Stomach (tissue), 8 donors: ENCODE measurements at regions not wholly inside any gene's neighbourhood (a gene's known extent, or its start where the extent isn't known, plus 50 kb on each side); places are given as distances from the start of the nearest gene placed in this dataset.

ENCODE experiments used
- DNase-seq, 2 donors: peaks; one replicate each; pipeline versions ENCODE4 v3.0.0 to v3.0.0-alpha.2; 2013 to 2019
- H3K27ac ChIP-seq, 5 donors: fragments of 200-600 bp in 4 of 5; sonication (generic) in 4 of 5; one replicate each; pipeline ENCODE4 v1.5.1; 2013 to 2019; ENCODE audit warnings: mild to moderate bottlenecking in 1 of 5, moderate library complexity in 1 of 5
- H3K27me3 ChIP-seq, 3 donors: fragments of 200-600 bp; sonication (generic); one replicate each; pipeline ENCODE4 v1.5.1; 2017 to 2019; ENCODE audit warnings: mixed run types in 1 of 3
- H3K36me3 ChIP-seq, 4 donors: fragments of 200-600 bp; sonication (generic); 1 replicate in 3 of 4; 2 replicates in 1 of 4; pipeline ENCODE4 v1.5.1; 2016 to 2019
- H3K4me1 ChIP-seq, 4 donors: fragments of 200-600 bp; sonication (generic); one replicate each; pipeline ENCODE4 v1.5.1; 2016 to 2019
- H3K4me3 ChIP-seq, 4 donors: fragments of 200-600 bp; sonication (generic) in 3 of 4; one replicate each; pipeline ENCODE4 v1.5.1; 2016 to 2019; ENCODE audit warnings: mild to moderate bottlenecking in 1 of 4
- H3K9me3 ChIP-seq, 4 donors: fragments of 200-600 bp; sonication (generic); one replicate each; pipeline ENCODE4 v1.5.1; 2016 to 2019
- CTCF ChIP-seq, 7 experiments: fragments of 450-650 bp in 4 of 7; fragments of 200-600 bp in 3 of 7; sonication (generic) in 3 of 7; IDR thresholded peaks; one replicate each; pipeline ENCODE4 v1.5.1; 2016 to 2019; ENCODE audit warnings: antibody characterized with exemption in 7 of 7, control low read depth in 2 of 7, mild to moderate bottlenecking in 1 of 7
- EP300 ChIP-seq: sonication (generic); formaldehyde crosslinking; IDR thresholded peaks from one replicate; pipeline ENCODE4 v1.6.1; 2017; ENCODE audit warnings: antibody characterized with exemption
- POLR2A ChIP-seq, 4 donors: fragments of 450-650 bp; IDR thresholded peaks; one replicate each; pipeline ENCODE4 v1.6.1; 2016; ENCODE audit warnings: antibody characterized with exemption in 4 of 4, control low read depth in 2 of 4, mild to moderate bottlenecking in 1 of 4, moderate library complexity in 1 of 4
- POLR2AphosphoS5 ChIP-seq, 3 donors: sonication (generic); formaldehyde crosslinking; IDR thresholded peaks; one replicate each; pipeline ENCODE4 v1.6.1; 2016; ENCODE audit warnings: antibody characterized with exemption in 3 of 3
- WGBS, 5 donors: extraction: QIAGEN DNeasy Blood & Tissue Kit in 3 of 5; methylation state at CpG; one replicate each; pipeline versions ENCODE4 v1.1.5 to v1.1.7; 2013 to 2018; 5-methylcytosine and 5-hydroxymethylcytosine counted together
- intact Hi-C: fragments of 100-400 bp; cut with DNase I; formaldehyde crosslinking; loops from one replicate; pipeline ENCODE4 v1.15.1; 2023; ENCODE audit warnings: low total_unique reads
- donor health status: healthy with polysubstance abuse.
- donor health status: Bipolar disorder and iron deficiency.
- donor health status: healthy.

- no peak for DNase-seq
- H3K27me3 ChIP-seq = no peaks in the 10 kb centered on the region
- TF ChIP-seq POLR2AphosphoS5 (IDR thresholded peaks at IDR 0.05) (no peak), CTCF (IDR thresholded peaks at IDR 0.05) (no peak), EP300 (no peak), POLR2A (IDR thresholded peaks at IDR 0.05) (no peak)
- H3K36me3 ChIP-seq = no peaks in the 10 kb centered on the region
- H3K4me3 ChIP-seq = no peak overlapping the region
- no peak overlapping the region for H3K27ac ChIP-seq
- H3K9me3 ChIP-seq = peaks cover 0 to 9% (median 3%) of the 10 kb centered on the region in 4 donors
- WGBS, 5 donors = 44 to 74% (median 68%) methylated on average over 3 of the region's 3 CpGs
- H3K4me1 ChIP-seq = no peaks in the 10 kb centered on the region
- intact Hi-C loops = no loop called here
These were observed 1602.8 kb upstream of the DDX18 start for GRCh38 chr2:116211719-116212118.

GRCh38 chr2:116222793-116223192 lies 1591.7 kb upstream of the DDX18 start:
- 84 to 87% (median 85%) methylated on average over 4 of the region's 4 CpGs for WGBS, 5 donors
- TF ChIP-seq POLR2A (IDR thresholded peaks at IDR 0.05) = no peak
- no peak for TF ChIP-seq POLR2AphosphoS5 (IDR thresholded peaks at IDR 0.05)
- no peak for TF ChIP-seq EP300
- TF ChIP-seq CTCF (IDR thresholded peaks at IDR 0.05) = no peak
- DNase-seq = no peak
- H3K9me3 ChIP-seq = peaks cover 0 to 22% (median 10%) of the 10 kb centered on the region in 4 donors
- no peaks in the 10 kb centered on the region for H3K36me3 ChIP-seq
- no peak overlapping the region for H3K27ac ChIP-seq
- intact Hi-C loops = no loop called here
- H3K4me1 ChIP-seq = no peaks in the 10 kb centered on the region
- H3K4me3 ChIP-seq = no peak overlapping the region
- no peaks in the 10 kb centered on the region for H3K27me3 ChIP-seq

- DNase-seq = no peak
- Histone ChIP-seq H3K27ac (no peak overlapping the region), H3K27me3 (no peaks in the 10 kb centered on the region), H3K4me3 (no peak overlapping the region), H3K36me3 (no peaks in the 10 kb centered on the region), H3K9me3 (peaks cover 0 to 26% (median 9%) of the 10 kb centered on the region in 4 donors), H3K4me1 (no peaks in the 10 kb centered on the region)
- 70 to 87% (median 75%) methylated on average over 1 to 4 of the region's 4 CpGs for WGBS, 5 donors
- intact Hi-C loops = no loop called here
- no peak for TF ChIP-seq POLR2A (IDR thresholded peaks at IDR 0.05)
- TF ChIP-seq EP300 = no peak
- TF ChIP-seq CTCF (IDR thresholded peaks at IDR 0.05) = no peak
- TF ChIP-seq POLR2AphosphoS5 (IDR thresholded peaks at IDR 0.05) = no peak
These were observed 1590.6 kb upstream of the DDX18 start for GRCh38 chr2:116223912-116224311.

GRCh38 chr2:116224610-116225009 lies 1589.9 kb upstream of the DDX18 start:
- WGBS, 5 donors = 77 to 87% (median 83%) methylated on average over 5 to 6 of the region's 6 CpGs

More at GRCh38 chr2:116224610-116225009, 1589.9 kb upstream of the DDX18 start:
- Histone ChIP-seq H3K36me3 (no peaks in the 10 kb centered on the region), H3K27ac (no peak overlapping the region), H3K4me3 (no peak overlapping the region), H3K9me3 (peaks cover 0 to 26% (median 9%) of the 10 kb centered on the region in 4 donors), H3K27me3 (no peaks in the 10 kb centered on the region), H3K4me1 (no peaks in the 10 kb centered on the region)
- DNase-seq = no peak
- intact Hi-C loops = no loop called here
- TF ChIP-seq CTCF (IDR thresholded peaks at IDR 0.05) = no peak
- TF ChIP-seq POLR2A (IDR thresholded peaks at IDR 0.05) = no peak
- no peak for TF ChIP-seq POLR2AphosphoS5 (IDR thresholded peaks at IDR 0.05)
- TF ChIP-seq EP300 = no peak
